GM12873 (cell line): ENCODE measurements at regions not wholly inside any gene's neighbourhood (a gene's known extent, or its start where the extent isn't known, plus 50 kb on each side); places are given as distances from the start of the nearest gene placed in this dataset.

Source experiments
- CTCF ChIP-seq: IDR thresholded peaks from 2 replicates; pipeline ENCODE4 v1.5.1; 2012; ENCODE audit warnings: low read depth, mild to moderate bottlenecking, moderate library complexity, low read length, control low read depth; ENCODE audit not compliant: insufficient read depth; ENCODE audit errors: missing control alignments

- no peak for TF ChIP-seq CTCF
Measured at GRCh38 chr2:727071-727470, 49.9 kb upstream of the TMEM18 start.
